Activated CD8-positive, alpha-beta memory T cell treated with anti-CD3 and anti-CD28 coated beads, Interleukin-2, amount 50 U/mL, for 48 hours (primary cell): ENCODE measurements at regions not wholly inside any gene's neighbourhood (a gene's known extent, or its start where the extent isn't known, plus 50 kb on each side); places are given as distances from the start of the nearest gene placed in this dataset.
"Not testable (repeated sequence)": the region's sequence is repeated elsewhere in the genome, so short reads cannot be mapped to it uniquely, and the experiment has no call there.

Experiments
- DNase-seq: peaks from one replicate; pipeline ENCODE4 v3.0.0-alpha.2; 2020

- no peak for DNase-seq
Observed at GRCh38 chr2:195569255-195569654, 87.8 kb upstream of the SLC39A10 start.

GRCh38 chr2:195564625-195565135 is 92.3 kb upstream of the SLC39A10 start:
- not testable (repeated sequence) for DNase-seq

GRCh38 chr2:195563857-195564512 is 93.0 kb upstream of the SLC39A10 start:
- DNase-seq = peak; percentile 62

GRCh38 chr2:195562570-195563566 is 94.2 kb upstream of the SLC39A10 start:
- no peak for DNase-seq

- DNase-seq = no peak
Observed at GRCh38 chr2:195561116-195561921, 95.7 kb upstream of the SLC39A10 start.

GRCh38 chr2:195560209-195560895 is 96.7 kb upstream of the SLC39A10 start:
- no peak for DNase-seq

GRCh38 chr2:195559431-195559914 is 97.6 kb upstream of the SLC39A10 start:
- peak; percentile 67 for DNase-seq

GRCh38 chr2:195555971-195556370 is 101.1 kb upstream of the SLC39A10 start:
- no peak for DNase-seq

- no peak for DNase-seq
Observed at GRCh38 chr2:195552581-195552980, 104.4 kb upstream of the SLC39A10 start.

GRCh38 chr2:195548198-195548940 is 108.7 kb upstream of the SLC39A10 start:
- DNase-seq = no peak

GRCh38 chr2:195547268-195547840 is 109.7 kb upstream of the SLC39A10 start:
- DNase-seq = not testable (repeated sequence)

GRCh38 chr2:195545811-195546210 is 111.2 kb upstream of the SLC39A10 start:
- no peak for DNase-seq

- no peak for DNase-seq
Observed at GRCh38 chr2:195543902-195544894, 112.8 kb upstream of the SLC39A10 start.

GRCh38 chr2:195543063-195543462 is 114.0 kb upstream of the SLC39A10 start:
- DNase-seq = no peak

GRCh38 chr2:195542067-195542466 is 115.0 kb upstream of the SLC39A10 start:
- no peak for DNase-seq

GRCh38 chr2:195538937-195539336 is 118.1 kb upstream of the SLC39A10 start:
- DNase-seq = no peak

- no peak for DNase-seq
Observed at GRCh38 chr2:195537811-195538210, 119.2 kb upstream of the SLC39A10 start.

GRCh38 chr2:195536906-195537305 is 120.1 kb upstream of the SLC39A10 start:
- DNase-seq = no peak

- peak; percentile 79 for DNase-seq
Observed at GRCh38 chr2:195535911-195536522, 121.0 kb upstream of the SLC39A10 start.
